GM19467 (cell line): ENCODE measurements at regions not wholly inside any gene's neighbourhood (a gene's known extent, or its start where the extent isn't known, plus 50 kb on each side); places are given as distances from the start of the nearest gene placed in this dataset.
"Not testable (repeated sequence)": the region's sequence is repeated elsewhere in the genome, so short reads cannot be mapped to it uniquely, and the experiment has no call there.

Experiments used
- ATAC-seq: cut with Tn5 transposase; IDR thresholded peaks from one replicate; pipeline ENCODE4 v1.9.1; 2021; ENCODE audit warnings: mild to moderate bottlenecking, moderate library complexity; ENCODE audit not compliant: unreplicated experiment

GRCh38 chr9:78383130-78383529 lies 86.2 kb downstream of the PSAT1 start:
- ATAC-seq: no peak

- ATAC-seq: no peak
Measured at GRCh38 chr9:78386348-78386747, 89.4 kb downstream of the PSAT1 start.

DNA sequence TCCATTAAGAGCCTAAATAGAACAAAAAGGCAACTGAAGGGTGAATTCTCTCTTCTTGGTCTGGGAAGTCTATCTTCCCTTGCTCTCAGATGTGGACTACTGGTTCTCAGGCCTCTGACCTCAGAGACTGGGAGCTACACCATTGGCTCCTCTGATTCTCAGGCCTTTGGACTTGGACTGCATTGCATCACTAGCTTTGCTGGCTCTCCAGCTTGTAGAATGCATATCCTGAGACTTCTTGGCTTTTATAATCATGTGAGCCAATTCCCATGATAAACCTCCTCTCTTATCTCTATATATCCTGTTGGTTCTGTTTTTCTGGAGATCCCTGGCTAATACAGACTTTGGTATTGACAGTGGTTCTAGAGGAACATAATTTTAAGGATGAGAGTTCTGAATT lies 89.8 kb downstream of the PSAT1 start:
- no peak for ATAC-seq

DNA sequence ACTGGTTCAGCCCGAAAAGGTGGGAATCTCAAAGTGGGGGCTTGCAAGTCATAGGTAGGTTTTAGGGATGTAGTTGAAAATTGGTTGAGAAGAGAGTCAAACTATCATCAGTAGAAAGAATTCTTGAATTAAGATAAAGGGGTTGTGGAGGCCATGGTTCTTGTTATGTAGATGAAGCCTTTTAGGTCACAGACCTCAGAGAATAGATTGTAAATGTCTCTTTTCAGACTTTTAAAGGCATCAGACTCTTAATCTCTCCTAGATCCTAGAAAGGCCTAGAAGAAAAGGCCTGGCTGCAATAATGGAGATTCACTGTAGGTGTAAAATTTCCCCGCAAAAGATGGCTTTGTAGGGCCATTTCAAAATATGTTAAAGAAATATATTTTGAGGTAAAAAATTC lies 96.4 kb downstream of the PSAT1 start:
- no peak for ATAC-seq

DNA sequence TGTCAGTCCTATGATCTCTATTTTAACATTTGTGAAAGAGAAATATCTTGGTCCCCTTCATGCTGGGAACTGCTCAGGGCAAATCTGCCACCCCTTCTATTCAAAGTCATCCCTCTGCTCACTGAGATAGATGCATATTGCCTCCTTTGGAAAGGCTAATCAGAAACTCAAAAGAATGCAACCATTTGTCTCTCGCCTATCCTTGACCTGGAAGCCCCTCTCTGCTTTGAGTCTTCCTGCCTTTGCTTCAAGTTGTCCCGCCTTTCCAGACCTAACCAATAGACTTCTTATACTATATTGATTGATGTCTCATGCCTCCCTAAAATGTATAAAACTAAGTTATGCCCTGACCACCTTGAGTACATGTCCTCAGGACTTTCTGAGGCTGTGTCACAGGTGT lies 97.0 kb downstream of the PSAT1 start:
- ATAC-seq: no peak

GRCh38 chr9:78396087-78396486 lies 99.2 kb downstream of the PSAT1 start:
- ATAC-seq: no peak

DNA sequence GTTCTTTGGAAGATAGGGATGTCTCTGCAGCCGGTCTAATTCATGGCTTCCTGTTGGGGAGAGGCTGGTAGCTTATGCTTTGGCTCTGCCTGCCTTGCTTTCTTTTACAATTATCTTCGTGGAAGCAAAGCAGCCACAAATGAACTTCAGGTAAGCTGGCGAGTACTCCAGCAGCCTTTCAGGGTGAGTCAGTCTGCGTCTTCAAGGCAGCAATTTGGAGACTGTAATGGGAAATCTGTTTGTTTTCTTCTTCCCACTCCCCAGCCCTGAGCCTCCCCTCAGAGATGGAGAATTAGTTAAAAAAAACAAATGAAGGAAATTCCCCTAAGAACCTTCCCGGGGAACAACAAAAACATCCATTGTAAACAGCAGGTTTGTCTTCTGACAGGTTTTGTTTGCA lies 100.1 kb downstream of the PSAT1 start:
- no peak for ATAC-seq

DNA sequence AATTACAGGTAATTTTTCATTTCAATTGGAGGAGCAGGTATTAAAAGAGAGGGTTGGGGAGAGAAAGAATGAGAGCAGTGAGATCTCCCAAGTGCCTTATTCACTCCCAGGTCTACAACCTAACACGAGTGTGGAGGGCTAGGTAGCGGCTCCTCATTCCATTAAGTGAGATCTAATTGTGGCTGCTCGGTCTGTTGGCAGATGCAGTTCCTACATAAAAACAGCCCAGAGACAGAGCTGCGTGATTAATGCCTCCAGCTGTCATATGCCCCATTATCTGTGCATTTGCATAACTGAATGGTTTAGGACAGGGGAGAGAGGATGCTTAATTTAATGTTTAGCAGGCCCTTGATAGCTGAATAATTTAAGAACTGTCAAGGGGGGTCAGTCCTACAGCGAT lies 100.5 kb downstream of the PSAT1 start:
- no peak for ATAC-seq

DNA sequence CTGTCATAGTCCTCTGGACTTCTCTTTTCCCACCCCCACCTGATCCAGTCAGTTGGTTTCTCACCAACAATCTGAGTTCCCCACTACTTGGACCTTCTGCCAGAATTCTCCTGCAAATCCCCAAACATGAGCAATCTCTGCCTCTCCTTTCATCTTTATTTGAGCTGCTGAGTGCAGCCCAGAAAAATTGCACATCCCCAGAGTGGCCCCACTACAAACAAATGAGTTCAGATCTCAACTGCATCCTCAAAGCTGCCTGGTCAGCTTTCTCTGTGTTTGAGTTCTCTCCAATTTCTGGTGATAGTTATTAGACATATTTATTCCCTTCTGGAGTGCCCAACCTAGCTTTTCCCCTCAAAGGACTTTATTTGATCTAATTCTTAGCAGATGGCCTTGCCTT lies 102.2 kb downstream of the PSAT1 start:
- ATAC-seq: no peak

DNA sequence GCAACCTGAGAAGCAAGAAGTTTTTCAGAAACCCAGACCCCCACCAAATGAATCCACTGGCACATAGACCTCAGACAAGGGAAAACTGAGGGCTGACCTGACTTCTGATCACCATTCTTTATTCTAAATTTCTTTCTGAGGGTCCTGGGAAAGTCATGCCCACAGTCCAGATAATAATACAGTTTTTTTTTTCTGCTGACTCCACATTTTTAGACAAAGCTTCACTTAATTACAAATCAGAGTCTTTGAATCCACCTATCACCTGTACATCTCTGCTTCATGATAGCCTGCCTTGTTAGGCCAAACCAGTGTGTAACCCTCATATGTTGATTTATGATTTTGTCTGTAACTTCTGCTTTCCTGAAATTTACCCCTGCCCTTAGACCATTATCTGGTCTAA lies 103.6 kb downstream of the PSAT1 start:
- no peak for ATAC-seq

GRCh38 chr9:78405461-78405860 lies 108.5 kb downstream of the PSAT1 start:
- no peak for ATAC-seq

DNA sequence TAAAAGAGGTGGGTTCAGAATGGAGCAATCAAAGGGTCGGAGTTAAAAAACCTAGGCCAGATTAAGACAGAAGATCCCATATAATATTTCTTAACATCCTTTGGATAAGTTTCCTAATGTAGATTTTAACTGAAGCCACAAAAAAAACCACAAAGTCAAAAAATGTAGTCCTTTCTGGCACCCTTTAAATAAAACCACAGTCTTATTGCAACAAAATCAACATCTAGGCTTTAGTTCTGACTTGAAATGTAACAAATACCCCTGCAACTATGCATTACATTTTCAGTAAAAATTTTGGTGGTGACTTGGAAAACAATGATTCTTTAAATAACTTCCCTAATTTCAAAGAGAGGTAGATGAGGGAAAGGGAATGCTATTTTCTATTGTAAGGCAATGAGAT lies 109.2 kb downstream of the PSAT1 start:
- ATAC-seq: no peak

- no peak for ATAC-seq
Measured at GRCh38 chr9:78406933-78407332, 110.0 kb downstream of the PSAT1 start.

DNA sequence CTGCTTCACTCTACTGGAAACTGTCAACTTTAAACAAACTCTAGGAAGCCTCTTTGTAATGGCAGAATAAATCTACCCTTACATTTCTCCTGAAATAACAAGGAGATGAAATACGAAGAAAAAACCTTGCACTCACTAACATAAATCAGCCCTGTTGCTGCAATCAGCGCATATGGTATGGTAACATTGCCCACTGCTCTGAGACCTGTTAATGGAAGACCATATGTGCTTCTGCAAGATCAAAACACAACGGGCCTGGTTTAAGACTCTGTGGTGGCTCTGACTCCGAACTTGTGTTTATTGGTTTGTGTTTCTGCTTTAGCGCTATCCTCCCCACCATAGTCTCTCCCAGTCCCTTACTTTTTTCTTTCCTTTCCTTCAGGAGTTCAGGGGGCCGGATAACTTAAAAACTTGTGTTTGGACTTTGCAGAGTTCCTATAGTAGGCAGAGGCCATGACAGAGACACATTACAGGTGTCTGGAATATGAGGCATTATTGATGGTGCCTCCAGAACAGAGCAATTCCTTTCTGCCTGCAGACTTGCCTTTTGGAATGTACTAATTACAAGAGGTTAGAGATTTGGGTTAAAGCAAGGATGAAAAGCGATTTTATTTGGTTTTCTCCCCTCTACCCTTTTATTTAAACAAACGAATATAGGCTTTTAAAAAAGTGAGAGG lies 110.8 kb downstream of the PSAT1 start:
- ATAC-seq: no peak

DNA sequence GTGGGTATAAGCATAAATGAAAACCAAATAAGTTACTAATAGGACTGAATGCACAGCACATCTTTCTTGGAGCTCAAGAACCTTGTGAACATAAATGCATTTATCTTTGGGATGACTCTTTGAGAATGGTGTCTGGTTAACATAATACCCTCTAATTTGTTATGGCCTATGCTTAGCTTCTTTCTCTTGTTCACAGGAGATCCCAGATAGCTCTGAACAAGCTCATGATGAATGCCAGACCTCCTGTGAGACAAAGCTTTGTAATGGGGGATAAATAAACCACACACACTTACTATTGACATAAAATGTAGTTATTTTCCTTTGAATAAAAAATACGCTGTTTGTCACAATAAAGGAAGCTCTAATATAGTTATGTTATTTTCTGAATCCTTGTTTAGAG lies 111.5 kb downstream of the PSAT1 start:
- ATAC-seq: no peak

GRCh38 chr9:78409928-78410510 lies 113.1 kb downstream of the PSAT1 start:
- not testable (repeated sequence) for ATAC-seq

GRCh38 chr9:78422309-78422708 lies 125.4 kb downstream of the PSAT1 start:
- ATAC-seq: no peak

GRCh38 chr9:78424299-78424698 lies 127.4 kb downstream of the PSAT1 start:
- no peak for ATAC-seq

GRCh38 chr9:78428640-78429039 lies 131.7 kb downstream of the PSAT1 start:
- no peak for ATAC-seq

DNA sequence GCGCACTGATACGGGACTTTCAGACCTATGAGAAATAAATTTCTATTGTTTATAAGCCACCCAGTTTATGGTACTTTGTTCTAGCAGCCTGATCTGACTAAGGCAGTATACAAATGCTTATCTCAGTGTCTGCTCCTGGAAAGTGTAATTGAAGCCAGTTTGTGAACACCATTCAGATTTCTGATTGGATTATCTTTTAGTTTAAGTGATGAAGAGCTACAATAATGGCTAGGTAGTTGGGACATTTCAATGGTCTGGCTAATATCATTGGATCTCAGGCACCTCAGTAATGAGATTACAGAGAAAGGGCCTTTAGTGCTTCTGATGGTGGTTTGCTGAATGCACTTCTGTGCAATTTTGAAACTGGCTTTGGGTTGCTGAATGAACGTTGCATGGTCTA lies 133.5 kb downstream of the PSAT1 start:
- ATAC-seq: no peak

DNA sequence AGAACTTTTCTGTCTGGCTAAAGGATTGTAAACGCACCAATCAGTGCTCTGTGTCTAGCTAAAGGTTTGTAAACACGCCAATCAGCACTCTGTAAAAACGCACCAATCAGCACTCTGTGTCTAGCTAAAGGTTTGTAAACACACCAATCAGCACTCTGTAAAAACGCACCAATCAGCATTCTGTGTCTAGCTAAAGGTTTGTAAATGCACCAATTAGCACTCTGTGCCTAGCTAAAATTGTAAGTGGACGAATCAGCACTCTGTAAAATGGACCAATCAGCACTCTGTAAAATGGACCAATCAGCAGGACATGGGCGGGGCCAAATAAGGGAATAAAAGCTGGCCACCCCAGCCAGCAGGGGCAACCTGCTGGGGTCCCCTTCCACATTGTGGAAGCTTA lies 134.1 kb downstream of the PSAT1 start:
- not testable (repeated sequence) for ATAC-seq

GRCh38 chr9:78436873-78437272 lies 139.9 kb downstream of the PSAT1 start:
- ATAC-seq: no peak

GRCh38 chr9:78437296-78437695 lies 140.4 kb downstream of the PSAT1 start:
- ATAC-seq: no peak
